HG02642 (cell line): ENCODE measurements at regions not wholly inside any gene's neighbourhood (a gene's known extent, or its start where the extent isn't known, plus 50 kb on each side); places are given as distances from the start of the nearest gene placed in this dataset.
"Not testable (repeated sequence)": the region's sequence is repeated elsewhere in the genome, so short reads cannot be mapped to it uniquely, and the experiment has no call there.

Source experiments
- ATAC-seq: cut with Tn5 transposase; IDR thresholded peaks from one replicate; pipeline ENCODE4 v1.9.1; 2021; ENCODE audit warnings: mild to moderate bottlenecking; ENCODE audit not compliant: unreplicated experiment, poor library complexity

- no peak for ATAC-seq
These were observed 208.1 kb downstream of the CAVIN4 start for GRCh38 chr9:100785946-100786345.

- no peak for ATAC-seq
These were observed 216.9 kb downstream of the CAVIN4 start for GRCh38 chr9:100794738-100795269.

- no peak for ATAC-seq
These were observed 224.6 kb upstream of the PLPPR1 start for GRCh38 chr9:100803956-100804355.

GRCh38 chr9:100811643-100812042 lies 216.9 kb upstream of the PLPPR1 start:
- ATAC-seq: no peak

- ATAC-seq: no peak
These were observed 214.7 kb upstream of the PLPPR1 start for GRCh38 chr9:100813871-100814270.

GRCh38 chr9:100819980-100820379 lies 208.5 kb upstream of the PLPPR1 start:
- ATAC-seq: no peak

- ATAC-seq: not testable (repeated sequence)
These were observed 195.5 kb upstream of the PLPPR1 start for GRCh38 chr9:100833035-100833434.

GRCh38 chr9:100838857-100839256 lies 189.7 kb upstream of the PLPPR1 start:
- ATAC-seq: no peak

GRCh38 chr9:100848726-100849125 lies 179.8 kb upstream of the PLPPR1 start:
- ATAC-seq: no peak

GRCh38 chr9:100852088-100852487 lies 176.4 kb upstream of the PLPPR1 start:
- ATAC-seq: no peak

GRCh38 chr9:100856238-100856637 lies 172.3 kb upstream of the PLPPR1 start:
- ATAC-seq: no peak

- ATAC-seq: no peak
These were observed 163.4 kb upstream of the PLPPR1 start for GRCh38 chr9:100865111-100865510.

GRCh38 chr9:100865648-100866047 lies 162.9 kb upstream of the PLPPR1 start:
- ATAC-seq: no peak

GRCh38 chr9:100869326-100869725 lies 159.2 kb upstream of the PLPPR1 start:
- no peak for ATAC-seq

GRCh38 chr9:100879884-100880283 lies 148.6 kb upstream of the PLPPR1 start:
- no peak for ATAC-seq

- no peak for ATAC-seq
These were observed 148.2 kb upstream of the PLPPR1 start for GRCh38 chr9:100880284-100880683.

GRCh38 chr9:100884518-100884917 lies 144.0 kb upstream of the PLPPR1 start:
- ATAC-seq: no peak

- no peak for ATAC-seq
These were observed 138.2 kb upstream of the PLPPR1 start for GRCh38 chr9:100890321-100890720.

GRCh38 chr9:100911273-100911672 lies 117.3 kb upstream of the PLPPR1 start:
- ATAC-seq: no peak

GRCh38 chr9:100913257-100913656 lies 115.3 kb upstream of the PLPPR1 start:
- ATAC-seq: no peak

- no peak for ATAC-seq
These were observed 114.3 kb upstream of the PLPPR1 start for GRCh38 chr9:100914266-100914665.

- no peak for ATAC-seq
These were observed 109.0 kb upstream of the PLPPR1 start for GRCh38 chr9:100919506-100919905.

GRCh38 chr9:100926366-100926765 lies 102.2 kb upstream of the PLPPR1 start:
- no peak for ATAC-seq
